HG03097 (cell line): ENCODE measurements at regions not wholly inside any gene's neighbourhood (a gene's known extent, or its start where the extent isn't known, plus 50 kb on each side); places are given as distances from the start of the nearest gene placed in this dataset.
"Not testable (repeated sequence)": the region's sequence is repeated elsewhere in the genome, so short reads cannot be mapped to it uniquely, and the experiment has no call there.

Source experiments
- ATAC-seq: cut with Tn5 transposase; IDR thresholded peaks from one replicate; pipeline ENCODE4 v1.9.1; 2021; ENCODE audit not compliant: unreplicated experiment, low FRiP score

GRCh38 chr1:55816456-55817426 lies 601.6 kb upstream of the USP24 start:
- ATAC-seq: no peak

- ATAC-seq: no peak
These were observed 600.7 kb upstream of the USP24 start for GRCh38 chr1:55815745-55816455.

- no peak for ATAC-seq
These were observed 599.8 kb upstream of the USP24 start for GRCh38 chr1:55814967-55815366.

- no peak for ATAC-seq
These were observed 598.5 kb upstream of the USP24 start for GRCh38 chr1:55813618-55814017.

GRCh38 chr1:55812281-55812680 lies 597.1 kb upstream of the USP24 start:
- ATAC-seq: no peak

- no peak for ATAC-seq
These were observed 593.1 kb upstream of the USP24 start for GRCh38 chr1:55808263-55808662.

GRCh38 chr1:55803429-55803828 lies 588.3 kb upstream of the USP24 start:
- ATAC-seq: no peak

GRCh38 chr1:55801481-55801880 lies 586.3 kb upstream of the USP24 start:
- no peak for ATAC-seq

GRCh38 chr1:55800503-55800902 lies 585.3 kb upstream of the USP24 start:
- no peak for ATAC-seq

GRCh38 chr1:55793856-55794255 lies 578.7 kb upstream of the USP24 start:
- no peak for ATAC-seq

- ATAC-seq: no peak
These were observed 577.7 kb upstream of the USP24 start for GRCh38 chr1:55792870-55793269.

GRCh38 chr1:55789466-55789865 lies 574.3 kb upstream of the USP24 start:
- no peak for ATAC-seq

- no peak for ATAC-seq
These were observed 571.2 kb upstream of the USP24 start for GRCh38 chr1:55786396-55786795.

- ATAC-seq: not testable (repeated sequence)
These were observed 569.8 kb upstream of the USP24 start for GRCh38 chr1:55784941-55785450.

- ATAC-seq: no peak
These were observed 566.8 kb upstream of the USP24 start for GRCh38 chr1:55781944-55782482.

- no peak for ATAC-seq
These were observed 565.8 kb upstream of the USP24 start for GRCh38 chr1:55781003-55781402.

- ATAC-seq: no peak
These were observed 562.4 kb upstream of the USP24 start for GRCh38 chr1:55777545-55777944.

- ATAC-seq: no peak
These were observed 559.8 kb upstream of the USP24 start for GRCh38 chr1:55775007-55775406.

GRCh38 chr1:55774446-55774845 lies 559.3 kb upstream of the USP24 start:
- no peak for ATAC-seq

GRCh38 chr1:55773211-55773940 lies 558.2 kb upstream of the USP24 start:
- ATAC-seq: no peak
